Fibroblast of skin of left quadriceps (primary cell): ENCODE measurements at regions not wholly inside any gene's neighbourhood (a gene's known extent, or its start where the extent isn't known, plus 50 kb on each side); places are given as distances from the start of the nearest gene placed in this dataset.
"Not testable (repeated sequence)": the region's sequence is repeated elsewhere in the genome, so short reads cannot be mapped to it uniquely, and the experiment has no call there.

Experiments
- DNase-seq, 2 experiments: peaks; one replicate each; pipeline ENCODE4 v3.0.0-alpha.2; 2013; ENCODE audit warnings: low read depth in 2 of 2

GRCh38 chr2:195313962-195314361 lies 343.1 kb upstream of the SLC39A10 start:
- DNase-seq: no peak

- DNase-seq: no peak
These were observed 344.4 kb upstream of the SLC39A10 start for GRCh38 chr2:195312662-195313061.

- no peak for DNase-seq
These were observed 348.9 kb upstream of the SLC39A10 start for GRCh38 chr2:195308163-195308562.

- no peak for DNase-seq
These were observed 349.3 kb upstream of the SLC39A10 start for GRCh38 chr2:195307751-195308150.

GRCh38 chr2:195304310-195304709 lies 352.7 kb upstream of the SLC39A10 start:
- no peak for DNase-seq

GRCh38 chr2:195300631-195301030 lies 356.4 kb upstream of the SLC39A10 start:
- no peak for DNase-seq

GRCh38 chr2:195299600-195299999 lies 357.4 kb upstream of the SLC39A10 start:
- no peak for DNase-seq

GRCh38 chr2:195296490-195296889 lies 360.5 kb upstream of the SLC39A10 start:
- DNase-seq: no peak

GRCh38 chr2:195289081-195289480 lies 367.9 kb upstream of the SLC39A10 start:
- no peak for DNase-seq

GRCh38 chr2:195279840-195280427 lies 377.1 kb upstream of the SLC39A10 start:
- peak; percentile 4 to 5 for DNase-seq

GRCh38 chr2:195270466-195271039 lies 386.5 kb upstream of the SLC39A10 start:
- no peak for DNase-seq

GRCh38 chr2:195269220-195269619 lies 387.8 kb upstream of the SLC39A10 start:
- no peak for DNase-seq

GRCh38 chr2:195257979-195258378 lies 399.0 kb upstream of the SLC39A10 start:
- no peak for DNase-seq

- DNase-seq: no peak
These were observed 405.0 kb upstream of the SLC39A10 start for GRCh38 chr2:195252018-195252417.

GRCh38 chr2:195251214-195251613 lies 405.8 kb upstream of the SLC39A10 start:
- no peak for DNase-seq

GRCh38 chr2:195238826-195239225 lies 418.2 kb upstream of the SLC39A10 start:
- DNase-seq: no peak

- DNase-seq: no peak
These were observed 418.6 kb upstream of the SLC39A10 start for GRCh38 chr2:195238379-195238778.

- DNase-seq: not testable (repeated sequence)
These were observed 428.5 kb upstream of the SLC39A10 start for GRCh38 chr2:195228547-195228946.

- DNase-seq: no peak
These were observed 443.0 kb upstream of the SLC39A10 start for GRCh38 chr2:195214072-195214471.

- no peak for DNase-seq
These were observed 444.4 kb upstream of the SLC39A10 start for GRCh38 chr2:195212586-195212985.

- no peak for DNase-seq
These were observed 454.7 kb upstream of the SLC39A10 start for GRCh38 chr2:195202163-195202845.

GRCh38 chr2:195199864-195200263 lies 457.2 kb upstream of the SLC39A10 start:
- DNase-seq: no peak

GRCh38 chr2:195181059-195181705 lies 475.8 kb upstream of the SLC39A10 start:
- DNase-seq: no peak
